ENCODE measurements at regions not wholly inside any gene's neighbourhood (a gene's known extent, or its start where the extent isn't known, plus 50 kb on each side); places are given as distances from the start of the nearest gene placed in this dataset.

GRCh38 chr6:80547827-80548226 lies 441.4 kb downstream of the BCKDHB start (continued):
- TF ChIP-seq, protein P1, sequence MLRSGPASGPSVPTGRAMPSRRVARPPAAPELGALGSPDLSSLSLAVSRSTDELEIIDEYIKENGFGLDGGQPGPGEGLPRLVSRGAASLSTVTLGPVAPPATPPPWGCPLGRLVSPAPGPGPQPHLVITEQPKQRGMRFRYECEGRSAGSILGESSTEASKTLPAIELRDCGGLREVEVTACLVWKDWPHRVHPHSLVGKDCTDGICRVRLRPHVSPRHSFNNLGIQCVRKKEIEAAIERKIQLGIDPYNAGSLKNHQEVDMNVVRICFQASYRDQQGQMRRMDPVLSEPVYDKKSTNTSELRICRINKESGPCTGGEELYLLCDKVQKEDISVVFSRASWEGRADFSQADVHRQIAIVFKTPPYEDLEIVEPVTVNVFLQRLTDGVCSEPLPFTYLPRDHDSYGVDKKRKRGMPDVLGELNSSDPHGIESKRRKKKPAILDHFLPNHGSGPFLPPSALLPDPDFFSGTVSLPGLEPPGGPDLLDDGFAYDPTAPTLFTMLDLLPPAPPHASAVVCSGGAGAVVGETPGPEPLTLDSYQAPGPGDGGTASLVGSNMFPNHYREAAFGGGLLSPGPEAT (IDR thresholded peaks at IDR 0.05; ENCODE audit: low read depth): peak; percentile 60; the same call in 1 of the 2 replicates
- TF ChIP-seq RELA (IDR thresholded peaks at IDR 0.05; ENCODE audit: borderline replicate concordance, partially characterized antibody) (no peak), ZSCAN29 (IDR thresholded peaks at IDR 0.05) (no peak), ZBTB4 (CRISPR knock-in tag; IDR thresholded peaks at IDR 0.05) (no peak), SMC3 (IDR thresholded peaks at IDR 0.05; ENCODE audit: borderline replicate concordance, low read length) (no peak), SUPT20H (IDR thresholded peaks at IDR 0.05; ENCODE audit: borderline replicate concordance, control insufficient read depth, low read depth, low read length) (no peak), EZH2 (IDR thresholded peaks at IDR 0.05; ENCODE audit: borderline replicate concordance, control insufficient read depth, low read depth, low read length) (no peak), BHLHE40 (IDR thresholded peaks at IDR 0.05; ENCODE audit: borderline replicate concordance in 1 of 2, low read depth in 2 of 2, low read length in 1 of 2) (no peak), BCL3 (IDR thresholded peaks at IDR 0.05; ENCODE audit: borderline replicate concordance, insufficient read depth, low read depth, low read length, poor library complexity, severe bottlenecking) (no peak)
